Neural crest cell (in vitro differentiated cells): ENCODE measurements at regions not wholly inside any gene's neighbourhood (a gene's known extent, or its start where the extent isn't known, plus 50 kb on each side); places are given as distances from the start of the nearest gene placed in this dataset.

Experiments
- DNase-seq: peaks from one replicate; pipeline ENCODE4 v3.0.0; 2021; ENCODE audit warnings: low read depth, mixed read lengths, low spot score
- H3K27ac Mint-ChIP-seq: one replicate; pipeline ENCODE4 v1.8.0; 2021; ENCODE audit warnings: mild to moderate bottlenecking, mixed read lengths; ENCODE audit not compliant: unreplicated experiment
- H3K27me3 Mint-ChIP-seq: 2 replicates; pipeline ENCODE4 v1.8.0; 2021; ENCODE audit warnings: low read depth, mild to moderate bottlenecking, mixed read lengths
- H3K36me3 Mint-ChIP-seq: 2 replicates; pipeline ENCODE4 v1.8.0; 2021; ENCODE audit warnings: low read depth, mild to moderate bottlenecking, mixed read lengths
- H3K4me1 Mint-ChIP-seq: 2 replicates; pipeline ENCODE4 v1.8.0; 2021; ENCODE audit warnings: mixed read lengths
- H3K4me3 Mint-ChIP-seq: one replicate; pipeline ENCODE4 v1.8.0; 2021; ENCODE audit warnings: mild to moderate bottlenecking, mixed read lengths
- H3K9me3 Mint-ChIP-seq: 2 replicates; pipeline ENCODE4 v1.8.0; 2021; ENCODE audit warnings: mixed read lengths
- TF ChIP-seq, protein P1 (sequence below): fragments of 200-600 bp; sonication (generic); conservative IDR thresholded peaks from 2 replicates; pipeline ENCODE4 v1.5.0; 2021; ENCODE audit warnings: antibody characterized with exemption, mild to moderate bottlenecking

DNA sequence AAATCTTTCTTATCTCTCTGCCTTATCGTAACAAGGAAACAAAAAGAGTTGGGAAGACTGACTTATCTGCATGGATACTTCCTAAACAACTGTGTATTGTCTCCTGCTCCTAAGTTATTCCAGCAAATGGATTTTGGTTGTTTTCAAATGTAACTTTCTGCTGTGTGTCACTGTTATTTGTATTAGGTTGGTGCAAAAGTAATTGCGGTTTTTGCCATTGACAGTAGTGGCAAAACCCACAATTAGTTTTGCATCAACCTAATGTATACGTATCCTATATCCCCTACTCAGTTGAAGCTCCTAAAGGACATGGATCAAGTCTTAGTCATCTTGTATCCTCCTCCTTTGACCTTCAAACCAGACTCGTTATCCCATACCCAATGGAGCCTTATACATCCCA is 263.4 kb upstream of the GPR101 start:
- H3K9me3 Mint-ChIP-seq, result peaks cover 14% of the 10 kb centered on the region
- TF ChIP-seq, protein P1, sequence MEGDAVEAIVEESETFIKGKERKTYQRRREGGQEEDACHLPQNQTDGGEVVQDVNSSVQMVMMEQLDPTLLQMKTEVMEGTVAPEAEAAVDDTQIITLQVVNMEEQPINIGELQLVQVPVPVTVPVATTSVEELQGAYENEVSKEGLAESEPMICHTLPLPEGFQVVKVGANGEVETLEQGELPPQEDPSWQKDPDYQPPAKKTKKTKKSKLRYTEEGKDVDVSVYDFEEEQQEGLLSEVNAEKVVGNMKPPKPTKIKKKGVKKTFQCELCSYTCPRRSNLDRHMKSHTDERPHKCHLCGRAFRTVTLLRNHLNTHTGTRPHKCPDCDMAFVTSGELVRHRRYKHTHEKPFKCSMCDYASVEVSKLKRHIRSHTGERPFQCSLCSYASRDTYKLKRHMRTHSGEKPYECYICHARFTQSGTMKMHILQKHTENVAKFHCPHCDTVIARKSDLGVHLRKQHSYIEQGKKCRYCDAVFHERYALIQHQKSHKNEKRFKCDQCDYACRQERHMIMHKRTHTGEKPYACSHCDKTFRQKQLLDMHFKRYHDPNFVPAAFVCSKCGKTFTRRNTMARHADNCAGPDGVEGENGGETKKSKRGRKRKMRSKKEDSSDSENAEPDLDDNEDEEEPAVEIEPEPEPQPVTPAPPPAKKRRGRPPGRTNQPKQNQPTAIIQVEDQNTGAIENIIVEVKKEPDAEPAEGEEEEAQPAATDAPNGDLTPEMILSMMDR, result no peak
- no peaks in the 10 kb centered on the region for H3K27me3 Mint-ChIP-seq
- no peaks in the 10 kb centered on the region for H3K4me1 Mint-ChIP-seq
- no peak overlapping the region for H3K27ac Mint-ChIP-seq
- H3K36me3 Mint-ChIP-seq, result peaks cover 4% of the 10 kb centered on the region
- H3K4me3 Mint-ChIP-seq, result no peak overlapping the region
- no peak for DNase-seq

DNA sequence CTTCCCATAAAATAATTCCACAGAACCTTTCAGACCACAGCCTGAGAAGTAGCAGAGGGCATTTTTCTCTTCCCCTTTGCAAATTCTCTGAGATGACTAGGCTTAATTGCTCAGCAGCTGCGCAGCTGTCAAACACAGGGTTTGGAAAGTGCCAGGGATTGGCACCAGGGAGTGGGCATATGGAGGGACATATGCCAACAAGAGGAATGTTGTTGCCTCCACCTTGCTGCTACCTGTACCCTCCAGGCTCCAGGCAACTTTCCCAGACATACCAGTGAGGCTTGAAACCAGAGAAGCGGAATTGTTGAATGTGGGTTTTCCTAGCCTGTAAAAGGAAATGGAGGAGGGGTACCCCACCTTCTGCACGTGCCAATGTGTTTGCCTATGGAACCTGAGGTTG is 256.2 kb upstream of the GPR101 start:
- peaks cover 4% of the 10 kb centered on the region for H3K36me3 Mint-ChIP-seq

DNA sequence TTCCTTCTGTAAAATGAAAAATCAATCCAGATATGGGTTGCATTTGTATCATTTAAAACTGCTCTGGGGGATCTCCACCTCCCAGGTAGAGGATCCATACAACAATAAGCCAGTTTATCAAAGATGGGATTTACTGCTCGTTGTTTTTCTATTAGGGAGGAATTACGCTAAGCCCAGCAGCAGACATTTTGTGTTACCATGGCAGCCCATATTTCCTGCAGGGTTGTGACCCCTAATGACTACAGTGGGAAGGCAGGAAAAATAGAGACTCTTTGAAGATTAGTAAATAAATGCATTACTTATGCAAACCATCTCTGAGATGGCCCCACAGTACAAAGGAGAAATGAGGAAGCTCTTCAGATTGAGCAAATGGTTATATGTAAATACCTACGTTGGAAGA is 253.4 kb upstream of the GPR101 start:
- no peak overlapping the region for H3K27ac Mint-ChIP-seq
- TF ChIP-seq, protein P1, result no peak
- H3K36me3 Mint-ChIP-seq, result no peaks in the 10 kb centered on the region
- no peaks in the 10 kb centered on the region for H3K27me3 Mint-ChIP-seq
- no peak for DNase-seq
- peaks cover 7% of the 10 kb centered on the region for H3K9me3 Mint-ChIP-seq
- H3K4me1 Mint-ChIP-seq, result peaks cover 13% of the 10 kb centered on the region
- no peak overlapping the region for H3K4me3 Mint-ChIP-seq

More for the DNA sequence above, 256.2 kb upstream of the GPR101 start:
- TF ChIP-seq, protein P1, result no peak
- Mint-ChIP-seq H3K9me3 (peaks cover 13% of the 10 kb centered on the region), H3K4me3 (no peak overlapping the region), H3K27me3 (no peaks in the 10 kb centered on the region), H3K4me1 (peaks cover 8% of the 10 kb centered on the region), H3K27ac (no peak overlapping the region)
- no peak for DNase-seq

DNA sequence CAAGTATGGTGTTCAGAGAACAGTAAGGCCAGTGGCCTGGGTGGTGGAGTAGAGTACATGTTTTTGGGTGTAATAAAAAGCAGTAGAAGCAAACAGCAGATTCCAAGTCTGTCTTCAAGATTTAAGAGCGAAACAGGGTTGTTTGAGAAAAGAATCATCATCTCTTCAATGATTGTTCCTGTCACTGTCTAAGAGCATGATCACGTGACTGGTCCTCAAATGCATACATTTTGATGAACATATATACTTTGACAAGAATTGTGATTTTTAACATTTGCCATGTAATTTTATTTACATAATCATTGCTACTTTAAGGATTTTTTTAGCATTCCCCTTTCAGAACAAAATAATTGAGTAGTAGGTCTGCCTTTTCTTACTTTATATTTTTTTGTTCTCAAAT is 252.6 kb upstream of the GPR101 start:
- TF ChIP-seq, protein P1, result no peak
- no peaks in the 10 kb centered on the region for H3K27me3 Mint-ChIP-seq
- H3K4me1 Mint-ChIP-seq, result peaks cover 13% of the 10 kb centered on the region
- no peak overlapping the region for H3K27ac Mint-ChIP-seq
- no peak overlapping the region for H3K4me3 Mint-ChIP-seq
- peaks cover 7% of the 10 kb centered on the region for H3K9me3 Mint-ChIP-seq
- DNase-seq, result no peak
- H3K36me3 Mint-ChIP-seq, result no peaks in the 10 kb centered on the region

DNA sequence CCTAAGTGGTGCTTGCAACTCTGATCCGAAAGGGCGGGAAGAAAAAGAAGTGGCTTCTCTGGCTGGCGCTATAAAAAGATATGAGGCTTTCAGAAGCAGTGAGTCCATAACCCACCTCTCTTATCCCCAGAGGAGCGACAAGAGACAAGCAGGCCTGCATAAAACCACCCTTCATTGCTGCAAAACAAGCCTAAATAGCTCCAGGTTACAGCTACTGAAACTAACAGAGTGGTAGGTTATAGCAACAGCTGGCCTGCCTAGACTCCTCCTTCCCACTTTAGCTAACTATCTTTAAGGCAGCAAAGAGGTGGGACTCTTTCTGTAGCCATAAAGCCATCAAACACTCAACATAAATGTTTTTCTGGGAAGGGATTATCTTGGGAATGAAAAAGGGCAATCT is 245.0 kb upstream of the GPR101 start:
- Mint-ChIP-seq H3K27ac (no peak overlapping the region), H3K36me3 (no peaks in the 10 kb centered on the region), H3K9me3 (no peaks in the 10 kb centered on the region), H3K4me3 (no peak overlapping the region), H3K27me3 (no peaks in the 10 kb centered on the region), H3K4me1 (peaks cover 6% of the 10 kb centered on the region)
- TF ChIP-seq, protein P1, result no peak
- no peak for DNase-seq

DNA sequence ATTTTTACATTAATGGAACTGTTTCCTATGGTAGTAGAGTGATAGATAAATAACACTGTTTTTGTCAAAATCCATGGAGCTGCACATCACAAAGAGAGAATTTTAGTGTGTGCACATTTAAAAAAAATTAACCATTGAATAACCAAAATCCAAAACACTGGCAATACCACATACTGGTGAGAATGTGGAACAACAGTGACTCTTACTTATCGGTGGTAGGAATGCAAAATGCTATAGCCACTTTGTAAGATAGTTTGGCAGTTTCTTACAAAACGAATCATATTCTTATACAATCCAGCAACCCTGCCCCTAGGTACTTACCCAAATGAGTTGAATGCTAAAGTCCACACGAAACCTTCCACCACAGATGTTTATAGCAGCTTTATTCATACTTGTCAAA is 229.6 kb upstream of the GPR101 start:
- TF ChIP-seq, protein P1, result no peak
- no peak overlapping the region for H3K4me3 Mint-ChIP-seq
- H3K9me3 Mint-ChIP-seq, result peaks cover 20% of the 10 kb centered on the region
- H3K27me3 Mint-ChIP-seq, result peaks cover 2% of the 10 kb centered on the region
- DNase-seq, result no peak
- H3K36me3 Mint-ChIP-seq, result no peaks in the 10 kb centered on the region
- H3K27ac Mint-ChIP-seq, result no peak overlapping the region
- H3K4me1 Mint-ChIP-seq, result no peaks in the 10 kb centered on the region
